Kidney glomerular epithelial cell (primary cell): ENCODE measurements at regions not wholly inside any gene's neighbourhood (a gene's known extent, or its start where the extent isn't known, plus 50 kb on each side); places are given as distances from the start of the nearest gene placed in this dataset.

ENCODE experiments used
- DNase-seq: peaks from one replicate; lab custom pipeline; 2025; lab: John Stamatoyannopoulos, UW

GRCh38 chr13:27014406-27015359 lies 156.9 kb downstream of the USP12 start:
- DNase-seq, result no peak

GRCh38 chr13:27012482-27013197 lies 159.0 kb downstream of the USP12 start:
- DNase-seq, result no peak

- DNase-seq, result no peak
Observed at GRCh38 chr13:27011661-27012060, 159.9 kb downstream of the USP12 start.

GRCh38 chr13:27008733-27009132 lies 162.9 kb downstream of the USP12 start:
- no peak for DNase-seq

- DNase-seq, result no peak
Observed at GRCh38 chr13:27007166-27007565, 164.4 kb downstream of the USP12 start.

GRCh38 chr13:27006519-27007161 lies 165.0 kb downstream of the USP12 start:
- DNase-seq, result no peak

- no peak for DNase-seq
Observed at GRCh38 chr13:27005976-27006518, 165.6 kb downstream of the USP12 start.

GRCh38 chr13:27005556-27005955 lies 166.1 kb downstream of the USP12 start:
- no peak for DNase-seq

- no peak for DNase-seq
Observed at GRCh38 chr13:27004866-27005265, 166.7 kb downstream of the USP12 start.

GRCh38 chr13:27004326-27004725 lies 167.3 kb downstream of the USP12 start:
- DNase-seq, result no peak

- DNase-seq, result no peak
Observed at GRCh38 chr13:27001705-27002104, 169.9 kb downstream of the USP12 start.

GRCh38 chr13:27000686-27001085 lies 170.9 kb downstream of the USP12 start:
- no peak for DNase-seq

- no peak for DNase-seq
Observed at GRCh38 chr13:26999499-26999898, 172.1 kb downstream of the USP12 start.

GRCh38 chr13:26998292-26998691 lies 173.3 kb downstream of the USP12 start:
- DNase-seq, result no peak

- DNase-seq, result no peak
Observed at GRCh38 chr13:26996965-26997752, 174.5 kb downstream of the USP12 start.

- DNase-seq, result no peak
Observed at GRCh38 chr13:26995159-26995558, 176.5 kb downstream of the USP12 start.

GRCh38 chr13:26993780-26994179 lies 177.8 kb downstream of the USP12 start:
- DNase-seq, result no peak

GRCh38 chr13:26992951-26993719 lies 178.5 kb downstream of the USP12 start:
- DNase-seq, result no peak

GRCh38 chr13:26991508-26992181 lies 180.0 kb downstream of the USP12 start:
- no peak for DNase-seq
